Hepatocyte (in vitro differentiated cells): ENCODE measurements at regions not wholly inside any gene's neighbourhood (a gene's known extent, or its start where the extent isn't known, plus 50 kb on each side); places are given as distances from the start of the nearest gene placed in this dataset.
"Not testable (repeated sequence)": the region's sequence is repeated elsewhere in the genome, so short reads cannot be mapped to it uniquely, and the experiment has no call there.

Source experiments
- DNase-seq: peaks from one replicate; pipeline ENCODE4 v3.0.0-alpha.2; 2016; ENCODE audit warnings: low spot score
- H2AFZ ChIP-seq: fragments of 200-600 bp; sonication (generic); 2 replicates; pipeline ENCODE4 v1.6.0; 2016; ENCODE audit warnings: antibody characterized with exemption, mild to moderate bottlenecking
- H3K27ac ChIP-seq: fragments of 200-600 bp; sonication (generic); 2 replicates; pipeline ENCODE4 v1.5.1; 2016; ENCODE audit warnings: mild to moderate bottlenecking
- H3K27me3 ChIP-seq: fragments of 200-600 bp; sonication (generic); 2 replicates; pipeline ENCODE4 v1.6.1; 2016
- H3K36me3 ChIP-seq: fragments of 200-600 bp; sonication (generic); replicated peaks from 2 replicates; pipeline ENCODE4 v1.5.1; 2016; ENCODE audit warnings: low read depth; ENCODE audit not compliant: insufficient read depth
- H3K4me1 ChIP-seq: fragments of 200-600 bp; sonication (generic); 2 replicates; pipeline ENCODE4 v1.5.1; 2016; ENCODE audit warnings: mild to moderate bottlenecking, moderate library complexity; ENCODE audit not compliant: insufficient read depth
- H3K4me2 ChIP-seq: fragments of 200-600 bp; sonication (generic); 2 replicates; pipeline ENCODE4 v1.6.0; 2016
- H3K4me3 ChIP-seq: fragments of 200-600 bp; sonication (generic); 2 replicates; pipeline ENCODE4 v1.5.1; 2016; ENCODE audit warnings: mild to moderate bottlenecking
- H3K79me2 ChIP-seq: fragments of 200-600 bp; sonication (generic); 2 replicates; pipeline ENCODE4 v1.6.0; 2017; ENCODE audit warnings: mild to moderate bottlenecking
- H3K9me2 ChIP-seq: fragments of 200-600 bp; sonication (generic); replicated peaks from 2 replicates; pipeline ENCODE4 v1.6.0; 2017; ENCODE audit warnings: mild to moderate bottlenecking; ENCODE audit not compliant: insufficient read depth
- H3K9me3 ChIP-seq: fragments of 200-600 bp; sonication (generic); 2 replicates; pipeline ENCODE4 v1.5.1; 2016; ENCODE audit warnings: low read depth, mild to moderate bottlenecking
- H4K20me1 ChIP-seq: fragments of 200-600 bp; sonication (generic); 2 replicates; pipeline ENCODE4 v1.6.0; 2016; ENCODE audit warnings: mild to moderate bottlenecking; ENCODE audit not compliant: insufficient read depth, poor library complexity, severe bottlenecking
- EZH2 ChIP-seq: fragments of 200-600 bp; sonication (generic); IDR thresholded peaks from 2 replicates; pipeline ENCODE4 v1.6.1; 2016; ENCODE audit warnings: antibody characterized with exemption, mild to moderate bottlenecking, borderline replicate concordance
- EZH2phosphoT487 ChIP-seq: fragments of 200-600 bp; sonication (generic); IDR thresholded peaks from one replicate; pipeline ENCODE4 v1.6.1; 2018; ENCODE audit warnings: antibody characterized with exemption, mild to moderate bottlenecking, low read depth, moderate library complexity; ENCODE audit not compliant: unreplicated experiment, severe bottlenecking
- WGBS: methylation state at CpG from one replicate; pipeline ENCODE4 v1.1.6; 2016; ENCODE audit warnings: low lambda C conversion rate; ENCODE audit errors: missing lambda C conversion rate; 5-methylcytosine and 5-hydroxymethylcytosine counted together
- TF ChIP-seq, protein P1 (sequence below): fragments of 200-600 bp; sonication (generic); IDR thresholded peaks from 2 replicates; pipeline ENCODE4 v1.5.1; 2016; ENCODE audit warnings: antibody characterized with exemption, mild to moderate bottlenecking; ENCODE audit not compliant: poor library complexity

DNA sequence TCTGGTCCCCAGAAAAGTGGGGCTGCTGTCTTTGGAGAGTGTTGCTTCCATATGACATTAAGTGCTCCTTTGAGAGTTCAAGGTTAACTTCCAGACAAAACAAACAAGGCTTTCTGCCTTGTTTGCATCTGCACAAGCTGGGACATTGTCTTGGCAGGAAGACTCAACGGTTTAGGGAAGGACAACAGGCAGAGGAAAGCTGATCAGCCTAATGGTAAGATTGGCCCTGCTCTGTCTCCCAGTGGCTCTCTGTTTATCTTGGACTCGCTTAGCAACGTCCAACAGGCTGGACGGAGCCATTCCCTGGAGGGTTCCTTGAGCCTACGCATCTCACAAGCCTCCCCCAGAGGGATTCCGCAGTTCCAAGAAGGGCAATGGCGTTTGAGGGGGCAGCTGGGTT is 62.2 kb upstream of the SLC44A3 start:
- no peak overlapping the region for H3K4me2 ChIP-seq

DNA sequence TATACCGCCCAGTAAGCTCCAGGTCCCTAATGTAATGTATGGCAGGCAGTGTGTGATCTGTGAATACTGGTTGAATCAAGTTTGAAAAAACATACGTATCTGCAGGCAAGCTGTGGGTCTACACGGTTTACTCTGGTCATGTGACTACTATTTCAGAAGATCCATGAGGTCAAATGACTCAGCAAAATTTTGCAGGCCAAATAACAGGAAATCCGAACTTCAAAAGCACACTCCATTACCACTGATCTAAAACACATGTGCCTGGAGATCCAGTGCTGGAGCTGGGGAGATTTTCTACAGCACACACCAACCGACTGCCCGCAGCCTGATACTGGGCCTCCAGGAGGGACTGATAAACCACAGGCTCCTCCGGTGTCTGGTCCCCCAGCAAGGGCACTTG is 64.5 kb upstream of the SLC44A3 start:
- H3K9me2 ChIP-seq, result no peaks in the 10 kb centered on the region
- H3K27me3 ChIP-seq, result no peaks in the 10 kb centered on the region
- H3K4me3 ChIP-seq, result no peak overlapping the region
- peaks cover 24% of the 10 kb centered on the region for H3K79me2 ChIP-seq
- H3K4me2 ChIP-seq, result no peak overlapping the region
- no peak for TF ChIP-seq EZH2
- TF ChIP-seq, protein P1, sequence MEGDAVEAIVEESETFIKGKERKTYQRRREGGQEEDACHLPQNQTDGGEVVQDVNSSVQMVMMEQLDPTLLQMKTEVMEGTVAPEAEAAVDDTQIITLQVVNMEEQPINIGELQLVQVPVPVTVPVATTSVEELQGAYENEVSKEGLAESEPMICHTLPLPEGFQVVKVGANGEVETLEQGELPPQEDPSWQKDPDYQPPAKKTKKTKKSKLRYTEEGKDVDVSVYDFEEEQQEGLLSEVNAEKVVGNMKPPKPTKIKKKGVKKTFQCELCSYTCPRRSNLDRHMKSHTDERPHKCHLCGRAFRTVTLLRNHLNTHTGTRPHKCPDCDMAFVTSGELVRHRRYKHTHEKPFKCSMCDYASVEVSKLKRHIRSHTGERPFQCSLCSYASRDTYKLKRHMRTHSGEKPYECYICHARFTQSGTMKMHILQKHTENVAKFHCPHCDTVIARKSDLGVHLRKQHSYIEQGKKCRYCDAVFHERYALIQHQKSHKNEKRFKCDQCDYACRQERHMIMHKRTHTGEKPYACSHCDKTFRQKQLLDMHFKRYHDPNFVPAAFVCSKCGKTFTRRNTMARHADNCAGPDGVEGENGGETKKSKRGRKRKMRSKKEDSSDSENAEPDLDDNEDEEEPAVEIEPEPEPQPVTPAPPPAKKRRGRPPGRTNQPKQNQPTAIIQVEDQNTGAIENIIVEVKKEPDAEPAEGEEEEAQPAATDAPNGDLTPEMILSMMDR, result no peak
- no peak for TF ChIP-seq EZH2phosphoT487
- DNase-seq, result peak; percentile 78
- no peak overlapping the region for H2AFZ ChIP-seq
- WGBS, result 30% methylated on average over 7 of the region's 7 CpGs
- no peaks in the 10 kb centered on the region for H4K20me1 ChIP-seq
- H3K36me3 ChIP-seq, result no peaks in the 10 kb centered on the region
- H3K27ac ChIP-seq, result peak overlapping the region; percentile 81
- H3K9me3 ChIP-seq, result no peaks in the 10 kb centered on the region
- peaks cover 25% of the 10 kb centered on the region for H3K4me1 ChIP-seq

More for the DNA sequence above, 62.2 kb upstream of the SLC44A3 start:
- DNase-seq, result no peak
- no peaks in the 10 kb centered on the region for H3K9me2 ChIP-seq
- no peaks in the 10 kb centered on the region for H3K36me3 ChIP-seq
- H3K4me3 ChIP-seq, result no peak overlapping the region
- TF ChIP-seq, protein P1, result no peak
- TF ChIP-seq EZH2phosphoT487, result no peak
- TF ChIP-seq EZH2, result no peak
- H3K4me1 ChIP-seq, result peaks cover 25% of the 10 kb centered on the region
- no peak overlapping the region for H2AFZ ChIP-seq
- 48% methylated on average over 7 of the region's 7 CpGs for WGBS
- no peaks in the 10 kb centered on the region for H4K20me1 ChIP-seq
- H3K27me3 ChIP-seq, result no peaks in the 10 kb centered on the region
- peak overlapping the region; percentile 59 for H3K27ac ChIP-seq
- peaks cover 32% of the 10 kb centered on the region for H3K79me2 ChIP-seq
- no peaks in the 10 kb centered on the region for H3K9me3 ChIP-seq

DNA sequence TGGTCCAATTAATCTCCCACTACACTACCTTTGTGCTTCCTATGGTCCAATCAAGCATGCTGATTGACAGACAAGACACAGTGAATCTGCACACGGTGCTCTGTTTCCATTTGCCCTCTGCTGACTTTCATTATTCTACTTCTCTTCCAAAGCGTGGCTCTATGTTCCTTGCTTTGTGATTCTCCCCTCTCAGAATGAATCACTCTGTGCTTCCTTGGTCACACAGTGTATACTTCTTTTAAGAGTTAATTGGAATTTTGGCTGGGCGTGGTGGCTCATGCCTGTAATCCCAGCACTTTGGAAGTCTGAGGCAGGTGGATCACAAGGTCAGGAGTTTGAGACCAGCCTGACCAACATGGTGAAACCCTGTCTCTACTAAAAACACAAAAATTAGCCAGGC is 65.1 kb upstream of the SLC44A3 start:
- not testable (repeated sequence) for H2AFZ ChIP-seq, H4K20me1 ChIP-seq

DNA sequence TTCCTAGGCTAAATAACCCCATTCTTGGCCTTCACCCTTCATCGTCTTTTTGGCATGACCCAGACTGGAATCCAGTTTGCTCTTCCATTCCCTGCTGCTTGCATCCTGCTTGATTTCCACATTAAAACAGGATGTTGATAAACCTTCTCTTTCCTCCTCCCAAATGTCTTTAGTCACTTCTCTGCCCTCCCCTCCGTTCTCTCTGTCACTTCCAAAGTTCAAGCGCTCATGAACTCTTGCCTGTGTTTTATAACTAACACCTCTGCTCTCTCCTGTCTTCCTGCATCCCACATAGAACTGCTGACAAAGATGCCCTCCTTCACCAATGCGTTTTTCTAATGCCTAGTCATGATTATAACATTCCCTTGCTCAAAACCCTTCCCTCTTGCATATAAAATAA is 65.6 kb upstream of the SLC44A3 start:
- peak overlapping the region; percentile 81 for H3K27ac ChIP-seq
- peaks cover 23% of the 10 kb centered on the region for H3K79me2 ChIP-seq
- H3K9me2 ChIP-seq, result no peaks in the 10 kb centered on the region
- WGBS, result 56% methylated on average over 4 of the region's 4 CpGs
- TF ChIP-seq EZH2phosphoT487 (no peak), EZH2 (no peak)
- TF ChIP-seq, protein P1, result no peak
- H3K36me3 ChIP-seq, result no peaks in the 10 kb centered on the region
- no peak overlapping the region for H3K4me3 ChIP-seq
- no peaks in the 10 kb centered on the region for H3K27me3 ChIP-seq
- no peaks in the 10 kb centered on the region for H4K20me1 ChIP-seq
- DNase-seq, result no peak
- H3K9me3 ChIP-seq, result no peaks in the 10 kb centered on the region
- no peak overlapping the region for H2AFZ ChIP-seq
- peak overlapping the region; percentile 30 for H3K4me2 ChIP-seq
- peaks cover 25% of the 10 kb centered on the region for H3K4me1 ChIP-seq

More for the DNA sequence above, 65.1 kb upstream of the SLC44A3 start:
- H3K9me2 ChIP-seq, H3K9me3 ChIP-seq, H3K4me3 ChIP-seq, H3K36me3 ChIP-seq, H3K27me3 ChIP-seq, H3K4me2 ChIP-seq, DNase-seq: not testable (repeated sequence)
- WGBS, result 78% methylated on average over 3 of the region's 3 CpGs
- H3K79me2 ChIP-seq, result peaks cover 24% of the 10 kb centered on the region
- H3K4me1 ChIP-seq, result peaks cover 25% of the 10 kb centered on the region
- H3K27ac ChIP-seq, result peak overlapping the region; percentile 81
